Osteocyte (in vitro differentiated cells): ENCODE measurements at regions not wholly inside any gene's neighbourhood (a gene's known extent, or its start where the extent isn't known, plus 50 kb on each side); places are given as distances from the start of the nearest gene placed in this dataset.

Experiments used
- DNase-seq: peaks from one replicate; pipeline ENCODE4 v3.0.0; 2021; ENCODE audit warnings: mixed read lengths; ENCODE audit not compliant: unreplicated experiment; ENCODE audit errors: extremely low spot score
- H3K27ac Mint-ChIP-seq: one replicate; pipeline ENCODE4 v1.8.0; 2021; ENCODE audit warnings: mild to moderate bottlenecking, mixed read lengths; ENCODE audit not compliant: unreplicated experiment
- H3K27me3 Mint-ChIP-seq: one replicate; pipeline ENCODE4 v1.8.0; 2021; ENCODE audit warnings: mixed read lengths; ENCODE audit not compliant: unreplicated experiment
- H3K36me3 Mint-ChIP-seq: one replicate; pipeline ENCODE4 v1.8.0; 2021; ENCODE audit warnings: mixed read lengths; ENCODE audit not compliant: unreplicated experiment
- H3K4me1 Mint-ChIP-seq: one replicate; pipeline ENCODE4 v1.8.0; 2021; ENCODE audit warnings: mixed read lengths; ENCODE audit not compliant: unreplicated experiment
- H3K4me3 Mint-ChIP-seq: one replicate; pipeline ENCODE4 v1.8.0; 2021; ENCODE audit warnings: mild to moderate bottlenecking, moderate library complexity, mixed read lengths; ENCODE audit not compliant: unreplicated experiment
- H3K9me3 Mint-ChIP-seq: one replicate; pipeline ENCODE4 v1.8.0; 2021; ENCODE audit warnings: mixed read lengths; ENCODE audit not compliant: unreplicated experiment
- TF ChIP-seq, protein P1 (sequence below): fragments of 200-600 bp; sonication (generic); IDR thresholded peaks from 2 replicates; pipeline ENCODE4 v1.5.0; 2021; ENCODE audit warnings: antibody characterized with exemption, mild to moderate bottlenecking, moderate library complexity

GRCh38 chr10:58951087-58951486 lies 225.4 kb upstream of the PHYHIPL start:
- TF ChIP-seq, protein P1, sequence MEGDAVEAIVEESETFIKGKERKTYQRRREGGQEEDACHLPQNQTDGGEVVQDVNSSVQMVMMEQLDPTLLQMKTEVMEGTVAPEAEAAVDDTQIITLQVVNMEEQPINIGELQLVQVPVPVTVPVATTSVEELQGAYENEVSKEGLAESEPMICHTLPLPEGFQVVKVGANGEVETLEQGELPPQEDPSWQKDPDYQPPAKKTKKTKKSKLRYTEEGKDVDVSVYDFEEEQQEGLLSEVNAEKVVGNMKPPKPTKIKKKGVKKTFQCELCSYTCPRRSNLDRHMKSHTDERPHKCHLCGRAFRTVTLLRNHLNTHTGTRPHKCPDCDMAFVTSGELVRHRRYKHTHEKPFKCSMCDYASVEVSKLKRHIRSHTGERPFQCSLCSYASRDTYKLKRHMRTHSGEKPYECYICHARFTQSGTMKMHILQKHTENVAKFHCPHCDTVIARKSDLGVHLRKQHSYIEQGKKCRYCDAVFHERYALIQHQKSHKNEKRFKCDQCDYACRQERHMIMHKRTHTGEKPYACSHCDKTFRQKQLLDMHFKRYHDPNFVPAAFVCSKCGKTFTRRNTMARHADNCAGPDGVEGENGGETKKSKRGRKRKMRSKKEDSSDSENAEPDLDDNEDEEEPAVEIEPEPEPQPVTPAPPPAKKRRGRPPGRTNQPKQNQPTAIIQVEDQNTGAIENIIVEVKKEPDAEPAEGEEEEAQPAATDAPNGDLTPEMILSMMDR: no peak
- H3K27me3 Mint-ChIP-seq: peaks cover 5% of the 10 kb centered on the region
- no peak overlapping the region for H3K27ac Mint-ChIP-seq
- no peaks in the 10 kb centered on the region for H3K9me3 Mint-ChIP-seq
- H3K4me1 Mint-ChIP-seq: peaks cover 10% of the 10 kb centered on the region
- no peak overlapping the region for H3K4me3 Mint-ChIP-seq
- no peak for DNase-seq
- H3K36me3 Mint-ChIP-seq: no peaks in the 10 kb centered on the region

DNA sequence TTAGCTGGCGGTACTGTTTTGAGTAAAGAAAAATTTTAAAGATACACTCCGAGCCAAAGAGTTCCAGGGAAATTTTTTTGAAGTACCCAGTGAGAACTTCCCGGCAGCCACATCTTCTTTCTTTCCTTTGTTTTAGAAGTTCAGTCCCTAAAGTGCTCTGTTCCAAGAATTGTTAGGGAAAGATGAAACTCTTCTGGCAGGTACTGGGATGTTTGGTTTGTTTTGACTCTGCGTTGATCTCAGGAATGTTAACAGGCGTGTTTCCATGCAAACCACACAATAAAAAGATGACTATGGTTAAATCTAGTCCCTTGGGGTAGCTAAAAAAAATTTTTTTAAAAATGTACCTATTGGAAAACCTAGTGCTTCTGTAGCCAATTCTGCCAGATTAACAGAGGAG lies 224.7 kb upstream of the PHYHIPL start:
- no peak overlapping the region for H3K27ac Mint-ChIP-seq
- H3K4me1 Mint-ChIP-seq: peaks cover 13% of the 10 kb centered on the region
- DNase-seq: no peak
- peaks cover 5% of the 10 kb centered on the region for H3K27me3 Mint-ChIP-seq
- no peaks in the 10 kb centered on the region for H3K36me3 Mint-ChIP-seq
- TF ChIP-seq, protein P1: no peak
- H3K4me3 Mint-ChIP-seq: no peak overlapping the region
- H3K9me3 Mint-ChIP-seq: no peaks in the 10 kb centered on the region

DNA sequence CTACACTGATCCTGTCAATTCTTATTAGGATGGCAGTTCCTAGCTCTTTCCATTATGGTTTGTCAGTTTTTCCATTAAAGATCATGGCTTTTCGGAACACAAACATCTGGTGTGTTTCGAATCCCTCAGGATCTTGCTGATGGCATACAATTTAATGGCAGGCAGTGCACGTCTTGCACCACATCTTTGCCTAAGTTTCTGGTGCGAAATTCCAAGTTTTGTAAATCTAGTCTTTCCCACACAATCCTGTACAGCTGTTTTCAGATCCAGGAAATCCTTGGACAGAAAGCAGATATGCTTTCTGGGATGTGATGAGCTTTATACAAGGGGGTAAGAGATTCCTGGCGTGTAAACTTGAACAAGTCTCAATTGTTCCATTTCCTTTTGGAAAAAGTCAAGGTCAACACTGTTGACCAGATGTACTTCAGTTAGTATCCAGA lies 224.3 kb upstream of the PHYHIPL start:
- TF ChIP-seq, protein P1: no peak

DNA sequence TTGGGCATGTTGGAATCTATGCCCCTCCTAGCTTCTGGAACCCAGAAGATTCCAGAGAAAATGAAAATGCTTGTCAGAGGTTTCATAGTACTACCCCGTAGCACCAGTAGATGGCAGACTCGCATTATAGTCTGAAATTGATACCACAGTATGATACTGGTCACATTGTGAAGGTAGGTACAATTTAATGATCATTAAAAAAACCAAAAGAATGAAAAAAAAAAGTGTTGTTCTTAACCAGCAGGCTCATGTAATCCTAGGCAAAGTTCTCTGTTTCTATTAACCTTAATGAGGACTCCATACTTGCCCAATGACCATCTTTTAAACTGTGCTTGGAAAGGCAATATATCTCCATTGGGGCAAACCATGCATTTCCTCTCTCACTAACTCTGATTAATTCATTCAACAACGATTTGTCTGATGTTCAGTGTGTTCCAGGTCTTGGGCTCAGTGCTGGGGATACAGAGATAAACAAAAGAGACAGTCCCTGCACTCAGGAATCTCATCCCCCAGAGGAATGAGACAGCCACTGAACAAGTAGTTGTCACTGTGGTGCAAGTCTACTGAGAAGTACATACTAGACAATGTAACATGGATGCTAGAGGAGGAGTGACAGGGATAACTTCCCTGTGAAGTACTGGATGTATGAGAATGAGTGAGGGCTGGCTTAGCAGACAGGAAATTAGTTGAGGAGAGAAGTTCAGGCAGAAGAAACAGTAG lies 223.5 kb upstream of the PHYHIPL start:
- Mint-ChIP-seq H3K4me3 (no peak overlapping the region), H3K36me3 (no peaks in the 10 kb centered on the region), H3K9me3 (no peaks in the 10 kb centered on the region), H3K4me1 (peaks cover 18% of the 10 kb centered on the region), H3K27me3 (peaks cover 11% of the 10 kb centered on the region), H3K27ac (no peak overlapping the region)
- TF ChIP-seq, protein P1: peak; percentile 88
- no peak for DNase-seq

More for the DNA sequence above, 224.3 kb upstream of the PHYHIPL start:
- peaks cover 7% of the 10 kb centered on the region for H3K27me3 Mint-ChIP-seq
- H3K27ac Mint-ChIP-seq: no peak overlapping the region
- DNase-seq: no peak
- H3K4me1 Mint-ChIP-seq: peaks cover 17% of the 10 kb centered on the region
- no peaks in the 10 kb centered on the region for H3K9me3 Mint-ChIP-seq
- no peaks in the 10 kb centered on the region for H3K36me3 Mint-ChIP-seq
- H3K4me3 Mint-ChIP-seq: no peak overlapping the region

DNA sequence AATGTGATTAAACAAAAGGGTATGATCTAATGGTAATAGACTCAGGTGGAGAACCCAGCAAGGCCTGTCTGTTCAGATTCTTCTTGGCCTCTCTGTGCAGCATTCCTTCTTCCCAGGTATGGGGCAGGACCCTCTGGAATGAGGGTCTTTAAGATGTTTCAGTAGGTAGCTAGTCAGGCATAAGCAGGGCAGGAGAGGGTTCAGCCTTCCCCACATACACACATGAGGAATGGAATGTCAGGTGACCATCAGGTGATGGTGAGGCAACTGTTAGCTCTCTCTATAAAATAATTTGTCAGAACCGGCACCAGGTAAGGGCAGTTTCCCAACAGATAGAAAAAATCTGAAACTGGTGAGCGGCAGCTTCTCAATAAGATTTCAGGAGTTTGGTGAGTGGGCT lies 222.3 kb upstream of the PHYHIPL start:
- H3K36me3 Mint-ChIP-seq: no peaks in the 10 kb centered on the region
- peaks cover 16% of the 10 kb centered on the region for H3K27me3 Mint-ChIP-seq
- no peak overlapping the region for H3K4me3 Mint-ChIP-seq
- H3K9me3 Mint-ChIP-seq: no peaks in the 10 kb centered on the region
- TF ChIP-seq, protein P1: no peak
- H3K4me1 Mint-ChIP-seq: peaks cover 18% of the 10 kb centered on the region
- no peak for DNase-seq
- H3K27ac Mint-ChIP-seq: no peak overlapping the region
